Brain microvascular endothelial cell (primary cell): ENCODE measurements at regions not wholly inside any gene's neighbourhood (a gene's known extent, or its start where the extent isn't known, plus 50 kb on each side); places are given as distances from the start of the nearest gene placed in this dataset.

ENCODE experiments used
- DNase-seq: peaks from one replicate; pipeline ENCODE4 v3.0.0-alpha.2; 2020
- H3K27ac ChIP-seq: fragments of 250-450 bp; sonication (Bioruptor Pico); 2 replicates; pipeline ENCODE4 v1.5.1; 2020; ENCODE audit warnings: mild to moderate bottlenecking, moderate library complexity
- H3K27me3 ChIP-seq: fragments of 250-450 bp; sonication (Bioruptor Pico); replicated peaks from 2 replicates; pipeline ENCODE4 v1.5.1; 2020; ENCODE audit warnings: mild to moderate bottlenecking
- H3K36me3 ChIP-seq: fragments of 250-450 bp; sonication (Bioruptor Pico); replicated peaks from 2 replicates; pipeline ENCODE4 v1.5.1; 2020; ENCODE audit warnings: mild to moderate bottlenecking
- H3K4me3 ChIP-seq: 2 replicates; pipeline ENCODE4 v1.5.1; 2011; ENCODE audit warnings: low read depth, mild to moderate bottlenecking, control low read depth, low read length, moderate library complexity
- in situ Hi-C: cut with HindIII; loops from 2 replicates; pipeline ENCODE4 v1.10.0; 2017; ENCODE audit warnings: low sequenced_read_pairs, low pct_ligation_motif_present
- TF ChIP-seq, protein P1 (sequence below): IDR thresholded peaks from 2 replicates; pipeline ENCODE4 v1.5.1; 2011; ENCODE audit warnings: low read depth, mild to moderate bottlenecking, moderate library complexity, low read length, control low read depth, inconsistent platforms; ENCODE audit errors: missing control alignments

DNA sequence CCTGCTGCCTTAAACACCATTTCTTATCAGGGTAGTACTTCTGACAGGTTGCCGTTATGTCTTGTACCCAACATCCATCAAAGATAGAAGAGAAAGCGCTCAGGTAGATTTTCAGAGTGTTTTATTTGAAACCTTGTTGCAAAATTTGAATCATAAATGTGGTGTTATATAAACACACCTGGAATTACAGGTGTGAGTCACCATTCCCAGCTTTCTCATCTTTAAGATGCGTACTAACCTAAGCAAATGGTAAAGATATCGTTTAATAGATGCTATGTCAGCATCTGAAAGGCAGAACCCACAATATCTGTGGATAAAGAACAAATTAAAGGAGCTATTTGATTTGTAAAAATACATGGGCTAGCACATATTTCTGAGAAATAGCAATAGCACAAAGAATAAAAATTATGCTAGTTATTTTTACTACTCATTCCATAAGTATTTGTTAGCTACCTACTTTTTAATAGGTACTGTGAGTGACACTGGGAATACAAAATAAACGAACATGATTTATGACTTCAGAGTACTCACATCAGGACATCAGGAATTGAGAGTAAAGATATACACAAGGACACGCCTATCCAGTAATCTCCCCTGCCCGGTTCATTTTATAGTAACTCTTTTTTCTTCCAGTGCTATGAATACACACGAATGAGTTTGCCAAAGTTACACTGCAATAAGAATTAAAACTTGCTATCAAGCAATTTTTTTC, 193.8 kb downstream of the RBM43 start:
- Histone ChIP-seq H3K4me3 (no peak overlapping the region), H3K36me3 (no peaks in the 10 kb centered on the region), H3K27me3 (no peaks in the 10 kb centered on the region), H3K27ac (no peak overlapping the region)
- TF ChIP-seq, protein P1, sequence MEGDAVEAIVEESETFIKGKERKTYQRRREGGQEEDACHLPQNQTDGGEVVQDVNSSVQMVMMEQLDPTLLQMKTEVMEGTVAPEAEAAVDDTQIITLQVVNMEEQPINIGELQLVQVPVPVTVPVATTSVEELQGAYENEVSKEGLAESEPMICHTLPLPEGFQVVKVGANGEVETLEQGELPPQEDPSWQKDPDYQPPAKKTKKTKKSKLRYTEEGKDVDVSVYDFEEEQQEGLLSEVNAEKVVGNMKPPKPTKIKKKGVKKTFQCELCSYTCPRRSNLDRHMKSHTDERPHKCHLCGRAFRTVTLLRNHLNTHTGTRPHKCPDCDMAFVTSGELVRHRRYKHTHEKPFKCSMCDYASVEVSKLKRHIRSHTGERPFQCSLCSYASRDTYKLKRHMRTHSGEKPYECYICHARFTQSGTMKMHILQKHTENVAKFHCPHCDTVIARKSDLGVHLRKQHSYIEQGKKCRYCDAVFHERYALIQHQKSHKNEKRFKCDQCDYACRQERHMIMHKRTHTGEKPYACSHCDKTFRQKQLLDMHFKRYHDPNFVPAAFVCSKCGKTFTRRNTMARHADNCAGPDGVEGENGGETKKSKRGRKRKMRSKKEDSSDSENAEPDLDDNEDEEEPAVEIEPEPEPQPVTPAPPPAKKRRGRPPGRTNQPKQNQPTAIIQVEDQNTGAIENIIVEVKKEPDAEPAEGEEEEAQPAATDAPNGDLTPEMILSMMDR = no peak
- no peak for DNase-seq
- in situ Hi-C loops = no loop called here

DNA sequence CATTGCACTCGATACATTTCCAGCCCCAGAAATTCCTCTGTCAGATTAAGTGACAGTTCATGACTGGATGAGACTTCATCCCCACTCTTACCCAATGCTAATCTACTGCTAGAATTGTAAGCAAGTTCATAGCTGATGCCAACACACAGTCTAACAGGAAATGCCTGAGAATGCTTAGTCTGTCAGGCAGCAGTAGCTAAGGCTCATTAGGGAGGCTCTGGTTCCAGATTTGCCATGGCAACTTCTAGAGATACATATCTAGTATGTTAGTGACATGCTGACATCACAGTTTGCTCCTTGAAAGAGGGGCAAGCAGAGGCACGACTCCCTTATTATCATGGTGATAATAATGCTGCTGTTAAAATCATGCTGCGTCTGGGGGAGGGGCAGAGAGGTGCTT, 198.4 kb downstream of the RBM43 start:
- TF ChIP-seq, protein P1 = no peak
- no peak overlapping the region for H3K27ac ChIP-seq
- DNase-seq = peak; percentile 66
- no peak overlapping the region for H3K4me3 ChIP-seq
- no peaks in the 10 kb centered on the region for H3K36me3 ChIP-seq
- in situ Hi-C loops = no loop called here
- H3K27me3 ChIP-seq = no peaks in the 10 kb centered on the region

DNA sequence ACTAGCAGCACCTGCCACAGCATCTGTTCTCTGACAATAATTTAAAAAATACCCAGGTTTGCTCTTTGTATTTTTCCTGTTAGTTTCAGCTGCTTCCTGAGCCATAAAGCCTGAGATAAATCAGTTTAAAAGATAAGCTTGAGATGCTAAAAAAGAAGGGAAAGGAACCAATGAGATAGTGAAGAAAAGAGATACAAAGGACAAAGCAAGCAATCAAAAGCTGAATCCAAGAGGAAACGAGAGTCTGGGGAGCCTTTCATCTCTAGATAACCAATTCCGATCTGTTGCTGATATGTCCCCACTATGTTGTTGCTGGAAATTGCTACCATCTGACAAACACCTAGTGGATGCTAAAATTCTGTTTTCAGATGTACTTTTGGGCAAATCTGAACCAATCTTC, 201.4 kb downstream of the RBM43 start:
- TF ChIP-seq, protein P1 = no peak
- Histone ChIP-seq H3K36me3 (no peaks in the 10 kb centered on the region), H3K27me3 (no peaks in the 10 kb centered on the region), H3K27ac (no peak overlapping the region), H3K4me3 (no peak overlapping the region)
- in situ Hi-C loops = no loop called here
- no peak for DNase-seq

DNA sequence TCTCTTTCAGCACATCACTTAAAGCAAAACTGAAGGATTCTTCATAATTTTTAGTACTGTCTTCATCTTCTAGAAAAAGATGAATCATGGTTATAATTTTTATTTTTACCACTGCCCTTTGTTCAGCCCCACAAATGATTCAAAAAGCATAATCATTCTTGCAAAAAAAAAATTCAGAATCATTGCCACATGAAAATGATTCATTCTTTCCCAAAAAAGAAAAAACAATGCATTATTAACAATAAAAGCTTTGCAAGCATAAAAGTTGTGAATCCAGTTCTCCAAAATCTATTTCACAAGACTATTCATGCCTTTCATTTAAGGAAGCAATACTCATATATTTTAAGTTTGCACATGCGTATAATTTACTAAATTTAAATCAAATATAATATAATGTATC, 204.8 kb downstream of the RBM43 start:
- H3K36me3 ChIP-seq = no peaks in the 10 kb centered on the region
- no peak for DNase-seq
- no peak overlapping the region for H3K4me3 ChIP-seq
- TF ChIP-seq, protein P1 = no peak
- in situ Hi-C loops = no loop called here
- H3K27me3 ChIP-seq = no peaks in the 10 kb centered on the region
- no peak overlapping the region for H3K27ac ChIP-seq

DNA sequence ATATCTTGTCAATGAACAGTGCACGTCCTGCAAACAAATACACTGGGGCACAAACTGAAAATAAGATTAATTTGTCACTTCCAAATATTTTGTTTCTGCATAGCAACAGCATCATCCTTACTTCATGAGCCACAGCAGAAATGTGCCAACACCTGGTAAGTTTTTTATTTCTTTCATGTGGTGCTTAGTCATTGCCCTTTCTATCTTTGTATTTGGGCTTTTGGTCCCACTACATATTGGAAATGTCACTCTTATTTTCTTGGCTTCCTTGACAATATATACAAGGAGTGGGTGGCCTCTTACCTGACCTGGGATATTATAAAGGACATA, 208.0 kb downstream of the RBM43 start:
- H3K27me3 ChIP-seq = no peaks in the 10 kb centered on the region
- H3K36me3 ChIP-seq = no peaks in the 10 kb centered on the region
- TF ChIP-seq, protein P1 = no peak
- H3K27ac ChIP-seq = no peak overlapping the region
- no peak for DNase-seq
- no peak overlapping the region for H3K4me3 ChIP-seq
- in situ Hi-C loops = no loop called here
